CD1c-positive myeloid dendritic cell (primary cell): ENCODE measurements at regions not wholly inside any gene's neighbourhood (a gene's known extent, or its start where the extent isn't known, plus 50 kb on each side); places are given as distances from the start of the nearest gene placed in this dataset.
"Not testable (repeated sequence)": the region's sequence is repeated elsewhere in the genome, so short reads cannot be mapped to it uniquely, and the experiment has no call there.

Experiments used
- DNase-seq: peaks from one replicate; pipeline ENCODE4 v3.0.0-alpha.2; 2016; ENCODE audit errors: extremely low spot score

GRCh38 chr9:32072570-32072969 lies 311.9 kb upstream of the ACO1 start:
- DNase-seq = no peak

GRCh38 chr9:32092031-32092430 lies 292.4 kb upstream of the ACO1 start:
- DNase-seq = no peak

GRCh38 chr9:32117291-32117690 lies 267.2 kb upstream of the ACO1 start:
- no peak for DNase-seq

- DNase-seq = no peak
These were observed 255.9 kb upstream of the ACO1 start for GRCh38 chr9:32128546-32128945.

GRCh38 chr9:32130709-32131108 lies 253.7 kb upstream of the ACO1 start:
- not testable (repeated sequence) for DNase-seq

GRCh38 chr9:32136700-32137339 lies 247.6 kb upstream of the ACO1 start:
- DNase-seq = no peak

- no peak for DNase-seq
These were observed 242.4 kb upstream of the ACO1 start for GRCh38 chr9:32142074-32142473.

GRCh38 chr9:32148553-32148952 lies 235.9 kb upstream of the ACO1 start:
- not testable (repeated sequence) for DNase-seq

- no peak for DNase-seq
These were observed 223.2 kb upstream of the ACO1 start for GRCh38 chr9:32161209-32161608.

- DNase-seq = no peak
These were observed 222.7 kb upstream of the ACO1 start for GRCh38 chr9:32161720-32162119.

GRCh38 chr9:32166316-32166715 lies 218.1 kb upstream of the ACO1 start:
- DNase-seq = not testable (repeated sequence)

GRCh38 chr9:32171339-32171738 lies 213.1 kb upstream of the ACO1 start:
- DNase-seq = no peak

- DNase-seq = no peak
These were observed 212.2 kb upstream of the ACO1 start for GRCh38 chr9:32172256-32172655.

GRCh38 chr9:32177396-32177795 lies 207.0 kb upstream of the ACO1 start:
- DNase-seq = no peak

- no peak for DNase-seq
These were observed 203.8 kb upstream of the ACO1 start for GRCh38 chr9:32180597-32180996.

GRCh38 chr9:32200241-32200640 lies 184.2 kb upstream of the ACO1 start:
- no peak for DNase-seq

- DNase-seq = no peak
These were observed 183.5 kb upstream of the ACO1 start for GRCh38 chr9:32200896-32201295.

- not testable (repeated sequence) for DNase-seq
These were observed 175.3 kb upstream of the ACO1 start for GRCh38 chr9:32209164-32209563.

- DNase-seq = no peak
These were observed 166.2 kb upstream of the ACO1 start for GRCh38 chr9:32218100-32218767.

GRCh38 chr9:32220750-32221149 lies 163.7 kb upstream of the ACO1 start:
- DNase-seq = no peak

GRCh38 chr9:32234451-32234850 lies 150.0 kb upstream of the ACO1 start:
- DNase-seq = no peak

GRCh38 chr9:32247168-32247567 lies 137.3 kb upstream of the ACO1 start:
- no peak for DNase-seq

GRCh38 chr9:32248189-32248712 lies 136.2 kb upstream of the ACO1 start:
- no peak for DNase-seq
